ENCODE measurements at regions not wholly inside any gene's neighbourhood (a gene's known extent, or its start where the extent isn't known, plus 50 kb on each side); places are given as distances from the start of the nearest gene placed in this dataset.

GRCh38 chr4:155510771-155511170, 134.0 kb upstream of the MAP9 start:
- DNase-seq: no peak

- no peak for DNase-seq
Measured at GRCh38 chr4:155509555-155509954, 132.8 kb upstream of the MAP9 start.

DNA sequence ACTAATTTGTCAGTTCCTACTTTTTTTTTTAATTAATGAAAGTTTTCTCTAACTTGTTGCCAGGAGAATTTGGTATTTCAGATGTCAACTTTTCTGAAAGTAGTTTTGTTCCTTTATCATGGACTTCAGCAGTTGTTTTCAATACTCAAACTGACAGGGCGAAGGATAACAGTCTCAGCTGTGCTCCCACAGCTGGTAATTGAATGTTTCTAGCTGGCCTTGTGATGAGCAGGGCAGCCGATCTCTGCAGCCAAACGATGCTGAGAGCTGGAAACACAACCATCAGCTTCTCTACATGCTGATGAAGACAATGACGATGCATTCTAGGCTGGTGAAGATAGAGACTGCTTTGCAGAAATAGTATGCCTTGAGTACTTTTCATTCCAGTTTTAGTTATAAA, 130.0 kb upstream of the MAP9 start:
- DNase-seq: no peak

DNA sequence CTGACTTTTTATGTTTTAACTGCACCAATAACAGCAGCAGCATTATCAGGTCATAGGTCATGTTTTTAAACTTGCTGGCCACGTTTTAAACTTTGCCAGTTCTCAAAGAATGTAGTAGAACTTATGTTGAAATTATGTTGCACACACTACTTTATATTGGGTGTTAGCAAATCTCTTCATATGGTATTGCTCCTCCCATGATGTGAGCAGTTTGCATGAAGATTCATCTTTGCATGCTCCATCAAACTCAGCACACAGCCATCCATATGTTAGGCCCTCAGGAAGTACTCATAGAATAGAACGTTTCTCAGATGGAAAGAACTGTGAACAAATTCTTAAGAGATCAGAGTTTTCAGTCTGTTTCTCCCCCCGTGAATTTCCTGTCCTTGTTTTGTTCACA, 128.6 kb upstream of the MAP9 start:
- no peak for DNase-seq

GRCh38 chr4:155497306-155497705, 120.5 kb upstream of the MAP9 start:
- DNase-seq: no peak

DNA sequence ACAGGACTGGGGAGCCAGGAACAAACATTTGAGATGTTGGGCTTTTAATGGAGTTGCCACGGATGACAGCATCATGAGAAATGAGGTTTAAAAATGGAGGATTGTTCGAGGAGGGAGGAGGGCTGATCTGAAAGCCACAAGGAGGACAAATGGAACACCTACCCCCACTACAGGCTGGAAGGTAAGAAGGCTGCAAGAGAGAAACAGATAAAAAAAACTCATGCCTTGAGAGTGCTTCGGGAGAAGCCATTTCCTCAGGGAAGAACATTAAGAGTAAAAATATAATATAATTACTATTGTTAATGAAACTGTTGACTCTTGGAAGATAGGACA, 119.5 kb upstream of the MAP9 start:
- no peak for DNase-seq

GRCh38 chr4:155495572-155496293, 119.0 kb upstream of the MAP9 start:
- no peak for DNase-seq

- DNase-seq: no peak
Measured at GRCh38 chr4:155494037-155494718, 117.4 kb upstream of the MAP9 start.

GRCh38 chr4:155491336-155492120, 114.8 kb upstream of the MAP9 start:
- DNase-seq: no peak

DNA sequence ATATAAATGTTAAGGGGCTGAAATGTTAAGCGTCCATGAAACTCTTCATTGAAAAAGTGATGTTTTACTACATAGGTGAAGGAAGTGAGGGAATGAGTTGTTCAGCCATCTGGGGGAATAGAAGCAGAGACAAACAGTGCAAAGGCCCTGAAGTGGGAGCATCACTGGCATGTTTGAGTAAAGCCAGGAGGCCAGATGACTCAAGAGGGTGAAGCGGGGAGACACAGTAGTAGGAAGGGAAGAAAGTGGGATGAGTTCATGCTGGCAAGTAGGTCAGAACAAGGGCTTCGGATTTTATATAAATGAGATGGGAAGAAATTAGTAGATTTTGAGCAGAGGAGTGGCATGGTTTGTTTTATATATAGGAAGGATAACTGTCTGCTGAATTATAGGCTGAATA, 112.5 kb upstream of the MAP9 start:
- DNase-seq: no peak

DNA sequence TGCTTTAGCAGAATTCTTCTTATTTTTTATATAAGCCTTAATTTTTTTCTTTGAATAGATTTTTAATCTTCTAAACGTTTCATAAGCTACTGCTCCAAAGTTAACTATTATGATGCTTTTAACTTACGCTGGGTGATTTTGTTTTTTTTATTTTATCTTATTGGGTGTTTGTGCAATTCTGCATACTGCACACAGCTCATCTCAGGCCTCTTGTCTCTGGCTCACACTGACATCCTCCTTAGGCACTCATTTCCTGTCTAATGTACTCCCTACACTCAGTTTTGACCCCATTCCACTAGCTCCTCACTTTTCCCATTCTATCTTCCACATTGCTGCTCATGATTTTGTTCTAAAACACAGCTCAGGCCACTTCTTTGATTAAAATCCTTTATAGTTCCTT, 111.9 kb upstream of the MAP9 start:
- DNase-seq: no peak

- DNase-seq: no peak
Measured at GRCh38 chr4:155487210-155487609, 110.4 kb upstream of the MAP9 start.

DNA sequence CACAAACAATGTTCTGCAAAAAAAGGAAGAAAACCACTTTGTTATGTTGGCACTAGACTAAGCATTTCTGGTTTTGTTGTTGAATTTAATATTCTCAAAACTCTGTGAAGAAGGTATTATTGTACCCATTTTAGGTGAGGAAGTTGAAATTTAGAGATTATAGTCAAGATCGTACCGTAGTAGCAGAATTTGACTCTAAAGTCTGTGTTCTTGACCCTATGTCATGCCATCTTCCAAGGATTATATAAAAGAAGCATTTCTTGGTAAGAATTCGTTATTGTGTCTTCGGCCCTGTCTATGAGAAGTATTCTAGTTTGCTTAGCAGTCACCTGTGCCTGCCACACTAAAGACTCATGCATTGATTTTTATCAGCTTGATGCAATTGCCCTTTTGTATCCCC, 104.4 kb upstream of the MAP9 start:
- DNase-seq: no peak

DNA sequence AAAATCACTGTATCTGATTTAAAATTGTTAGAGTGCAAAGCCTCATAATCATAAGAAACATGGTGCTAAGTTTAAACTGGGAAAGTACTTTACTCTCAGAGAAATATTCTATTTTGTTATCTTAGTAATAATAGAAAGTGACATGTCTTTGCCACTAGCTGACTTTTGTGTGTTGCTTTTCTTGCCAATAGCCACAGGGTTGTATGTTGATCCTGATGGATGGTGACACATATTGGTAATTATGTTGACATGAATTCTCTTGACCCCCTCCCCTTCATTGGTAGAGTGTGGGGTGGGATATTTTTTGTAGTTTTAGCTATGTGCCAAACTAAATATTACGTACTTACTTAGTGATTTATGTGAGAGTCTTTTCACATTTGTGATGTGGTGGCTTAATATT, 103.1 kb upstream of the MAP9 start:
- no peak for DNase-seq

DNA sequence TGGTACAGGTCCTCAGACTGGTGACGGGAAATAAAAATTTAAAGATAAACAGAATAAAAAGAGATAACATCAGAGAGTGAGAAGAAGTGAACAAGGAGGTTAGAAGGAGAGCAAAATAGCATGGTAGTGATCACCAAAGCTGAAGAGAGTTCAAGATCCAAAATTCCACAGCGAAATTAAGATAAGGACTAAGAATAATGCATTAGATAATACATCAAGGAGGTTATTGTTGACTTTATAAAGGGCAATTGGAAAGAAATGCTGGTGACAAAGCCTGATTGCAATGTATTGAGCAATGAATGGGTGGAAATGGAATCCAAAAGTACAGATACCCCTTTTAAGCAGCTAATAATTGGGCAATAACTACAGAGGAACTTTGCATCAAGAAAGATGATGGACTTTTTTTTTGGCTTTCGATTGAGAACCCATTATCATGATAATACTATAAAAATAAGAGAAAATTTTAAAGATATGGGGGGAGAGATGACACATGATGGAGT, 101.6 kb upstream of the MAP9 start:
- no peak for DNase-seq

DNA sequence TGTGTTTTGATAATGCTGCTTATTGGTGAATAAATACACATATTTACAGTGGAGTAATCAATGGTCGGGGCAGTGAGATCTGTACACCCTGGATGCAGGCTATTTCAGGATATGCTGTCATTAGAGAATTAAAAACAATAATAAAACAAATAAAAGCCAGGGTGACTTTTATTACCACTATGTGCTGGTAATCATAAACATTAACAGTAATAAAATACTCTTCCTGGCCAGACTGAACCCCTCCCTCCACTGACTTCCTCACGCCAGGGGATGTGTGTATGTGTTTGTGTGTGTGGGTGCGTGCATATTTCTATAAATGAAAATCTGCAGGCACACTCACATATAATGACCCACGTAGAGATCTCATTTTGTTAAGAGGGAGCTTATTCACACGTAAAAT, 98.0 kb upstream of the MAP9 start:
- DNase-seq: no peak

DNA sequence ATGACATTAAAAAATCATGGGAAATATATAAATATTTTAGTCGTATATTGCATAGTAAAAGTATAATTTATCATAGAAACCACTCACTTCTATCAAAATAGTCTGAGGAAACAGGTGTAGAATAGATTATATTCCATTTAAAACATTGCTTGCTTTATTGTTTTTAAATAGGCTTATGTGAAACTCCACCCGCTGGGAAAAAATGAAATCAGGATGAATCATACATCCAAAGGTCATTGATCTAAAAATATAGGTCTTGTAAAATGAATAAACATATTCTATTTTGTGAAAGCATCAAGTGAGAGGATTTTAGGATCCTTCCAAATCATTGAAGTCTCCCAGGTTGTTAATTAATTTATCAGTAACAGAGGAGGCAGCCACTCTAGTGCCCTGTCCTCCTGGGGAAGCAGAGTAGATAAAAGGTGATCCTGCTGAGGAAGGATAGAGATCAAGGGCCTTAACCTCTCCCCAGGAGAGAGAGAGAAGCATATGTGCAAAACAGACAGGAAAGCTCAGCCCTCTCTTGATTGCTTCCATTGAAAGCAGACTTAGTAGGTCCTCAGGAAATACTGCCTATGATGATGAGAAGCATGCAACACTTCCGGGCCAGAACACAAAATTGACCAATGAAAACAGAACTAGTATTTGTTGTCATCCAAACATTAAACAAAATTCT, 96.8 kb upstream of the MAP9 start:
- no peak for DNase-seq

- no peak for DNase-seq
Measured at GRCh38 chr4:155468282-155468681, 91.5 kb upstream of the MAP9 start.

DNA sequence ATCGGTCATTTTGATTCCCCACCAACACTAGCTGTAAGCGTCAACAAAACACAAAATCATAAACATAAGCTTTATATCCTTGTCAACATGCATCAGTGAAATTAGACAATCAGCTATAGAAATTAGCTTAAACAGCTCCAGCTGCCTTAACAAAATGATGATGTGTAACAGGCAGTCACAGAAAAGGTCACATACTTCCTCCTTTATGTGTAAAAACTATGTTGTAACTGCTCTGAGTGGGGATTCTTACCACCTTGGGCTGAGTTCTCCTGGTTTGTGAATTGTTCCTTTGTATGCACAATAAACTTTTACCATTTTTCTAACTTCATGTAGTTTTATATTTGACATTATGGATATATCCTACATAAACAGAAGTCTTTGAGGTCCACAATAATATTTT, 73.9 kb upstream of the MAP9 start:
- DNase-seq: no peak

DNA sequence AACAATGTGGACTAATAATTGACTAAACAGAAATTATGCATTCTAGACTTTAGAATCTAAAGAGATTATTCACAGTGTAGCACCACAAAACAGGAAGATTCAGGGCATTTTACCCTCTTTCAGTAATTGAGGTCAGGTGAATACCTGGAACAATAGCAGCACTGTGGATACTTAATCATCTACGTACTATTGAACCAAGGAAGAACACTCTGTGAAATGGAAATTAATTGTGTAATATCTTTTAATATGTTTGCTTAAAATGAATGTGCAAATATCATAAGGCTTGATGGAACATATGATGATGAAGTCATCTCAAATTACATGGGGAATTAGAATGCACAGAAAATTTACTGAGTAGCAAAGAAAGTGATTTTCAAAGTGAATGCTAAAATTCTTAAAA, 68.5 kb upstream of the MAP9 start:
- peak; percentile 49 for DNase-seq

DNA sequence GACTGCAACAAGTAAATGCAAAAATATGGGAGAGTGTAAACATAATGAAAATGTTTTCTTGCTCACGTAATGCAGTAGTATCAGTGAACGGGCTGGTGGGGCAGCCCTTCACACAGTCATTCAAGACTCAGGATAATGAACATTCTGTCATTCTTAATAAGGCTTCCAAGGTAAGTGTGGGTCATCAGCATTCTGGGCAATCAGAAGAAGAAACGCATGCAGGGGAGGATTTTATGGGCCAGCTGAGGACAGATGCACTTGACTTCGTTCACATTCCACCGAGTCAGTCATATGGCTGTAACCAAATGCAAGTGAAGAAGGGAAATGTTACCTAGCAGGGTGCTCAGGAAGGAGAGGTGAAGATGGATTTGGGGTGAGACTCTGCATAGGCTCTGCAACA, 68.0 kb upstream of the MAP9 start:
- no peak for DNase-seq

DNA sequence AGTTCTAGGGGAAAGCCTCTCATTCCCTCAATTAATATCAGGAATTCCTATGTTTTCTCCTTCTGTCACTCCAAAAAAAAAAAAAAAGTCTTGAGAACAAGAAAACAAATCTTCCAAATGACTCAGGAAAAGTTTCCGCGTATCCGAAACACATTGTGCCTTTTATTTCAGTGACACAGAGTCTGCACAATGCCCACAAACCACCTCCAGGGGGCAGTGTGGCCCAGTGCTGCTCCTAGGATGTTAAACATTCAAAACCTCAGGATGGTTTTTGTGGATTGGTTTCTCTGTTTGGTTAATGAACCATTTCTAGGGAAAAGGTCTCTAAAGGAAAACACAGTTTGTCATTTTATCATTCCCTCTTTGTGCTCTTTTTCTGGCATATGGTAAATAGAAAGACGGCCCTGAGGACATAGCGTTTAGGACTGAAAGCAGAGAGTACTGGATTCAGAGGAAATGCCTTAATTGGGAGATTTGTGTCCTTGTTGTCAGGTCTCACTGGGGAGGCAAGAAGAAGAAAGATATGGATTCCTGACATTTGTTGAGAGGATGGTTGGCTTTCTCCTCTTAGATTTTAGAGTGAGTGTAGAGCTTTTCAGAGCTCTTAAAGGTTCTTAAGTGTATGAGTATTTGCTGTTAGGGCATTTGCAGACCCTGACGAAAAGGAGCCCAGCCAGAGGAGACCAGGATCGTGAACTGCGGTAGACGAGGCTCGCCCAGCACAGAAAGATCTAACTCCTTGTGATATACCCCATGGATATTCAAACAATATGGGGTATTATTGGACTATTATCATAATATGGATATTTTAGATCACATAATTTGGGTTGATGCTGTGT, 65.7 kb upstream of the MAP9 start:
- DNase-seq: peak; percentile 15

- no peak for DNase-seq
Measured at GRCh38 chr4:155441475-155441874, 64.7 kb upstream of the MAP9 start.
